ENCODE measurements at regions not wholly inside any gene's neighbourhood (a gene's known extent, or its start where the extent isn't known, plus 50 kb on each side); places are given as distances from the start of the nearest gene placed in this dataset.

- Histone ChIP-seq H3K36me3 (no peaks in the 10 kb centered on the region), H3K27ac (no peak overlapping the region), H3K27me3 (no peaks in the 10 kb centered on the region), H3K4me1 (no peaks in the 10 kb centered on the region), H3K4me3 (no peak overlapping the region), H3K9me3 (no peaks in the 10 kb centered on the region)
- no peak for DNase-seq (ENCODE audit: low spot score in 2 of 2)
- intact Hi-C loops (cut with DNase I) = no loop called here
- no peak for TF ChIP-seq CTCF (IDR thresholded peaks at IDR 0.05)
These were observed 612.0 kb upstream of the KIRREL3 start for GRCh38 chr11:127612607-127613006.

GRCh38 chr11:127609025-127609773 is 608.6 kb upstream of the KIRREL3 start:
- Histone ChIP-seq H3K4me3 (no peak overlapping the region), H3K36me3 (no peaks in the 10 kb centered on the region), H3K4me1 (no peaks in the 10 kb centered on the region), H3K27me3 (no peaks in the 10 kb centered on the region), H3K27ac (no peak overlapping the region), H3K9me3 (no peaks in the 10 kb centered on the region)
- TF ChIP-seq CTCF (IDR thresholded peaks at IDR 0.05) = no peak
- intact Hi-C loops (cut with DNase I) = no loop called here
- no peak for DNase-seq (ENCODE audit: low spot score in 2 of 2)

- no peak overlapping the region for H3K4me3 ChIP-seq
- no peaks in the 10 kb centered on the region for H3K9me3 ChIP-seq
- DNase-seq (ENCODE audit: low spot score in 2 of 2) = no peak
- no peak for TF ChIP-seq CTCF (IDR thresholded peaks at IDR 0.05)
- intact Hi-C loops (cut with DNase I) = no loop called here
- no peaks in the 10 kb centered on the region for H3K36me3 ChIP-seq
- no peaks in the 10 kb centered on the region for H3K4me1 ChIP-seq
- H3K27me3 ChIP-seq = no peaks in the 10 kb centered on the region
- H3K27ac ChIP-seq = no peak overlapping the region
These were observed 607.0 kb upstream of the KIRREL3 start for GRCh38 chr11:127607487-127608085.

GRCh38 chr11:127601578-127601977 is 601.0 kb upstream of the KIRREL3 start:
- H3K9me3 ChIP-seq = no peaks in the 10 kb centered on the region
- no peak overlapping the region for H3K27ac ChIP-seq
- no peak overlapping the region for H3K4me3 ChIP-seq
- intact Hi-C loops (cut with DNase I) = no loop called here
- TF ChIP-seq CTCF (IDR thresholded peaks at IDR 0.05) = no peak
- H3K4me1 ChIP-seq = no peaks in the 10 kb centered on the region
- no peak for DNase-seq (ENCODE audit: low spot score in 2 of 2)
- H3K36me3 ChIP-seq = no peaks in the 10 kb centered on the region
- H3K27me3 ChIP-seq = no peaks in the 10 kb centered on the region

- Histone ChIP-seq H3K4me1 (no peaks in the 10 kb centered on the region), H3K27ac (no peak overlapping the region), H3K36me3 (no peaks in the 10 kb centered on the region), H3K4me3 (no peak overlapping the region), H3K27me3 (no peaks in the 10 kb centered on the region), H3K9me3 (no peaks in the 10 kb centered on the region)
- intact Hi-C loops (cut with DNase I) = no loop called here
- DNase-seq (ENCODE audit: low spot score in 2 of 2) = no peak
- no peak for TF ChIP-seq CTCF (IDR thresholded peaks at IDR 0.05)
These were observed 600.1 kb upstream of the KIRREL3 start for GRCh38 chr11:127600674-127601073.
